ENCODE measurements at regions not wholly inside any gene's neighbourhood (a gene's known extent, or its start where the extent isn't known, plus 50 kb on each side); places are given as distances from the start of the nearest gene placed in this dataset.

DNA sequence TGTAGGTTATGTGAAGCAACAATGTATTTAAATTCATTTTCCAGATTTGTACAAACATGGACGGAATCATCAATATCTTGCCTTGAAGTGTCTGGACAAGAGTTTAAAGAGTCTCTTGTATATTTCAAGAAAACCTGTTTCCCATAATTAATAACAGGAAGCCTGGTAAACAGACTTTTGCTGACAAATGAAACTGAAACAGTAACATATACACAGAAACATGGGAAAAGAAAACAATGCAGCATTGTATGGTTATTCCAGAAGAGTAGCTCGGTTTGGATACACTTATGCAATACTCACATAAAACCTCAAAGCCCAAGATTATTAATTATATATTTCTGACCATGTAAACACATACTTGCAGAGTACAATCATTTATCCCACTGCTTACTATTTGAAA lies 265.5 kb downstream of the PTPRC start:
- no peaks in the 10 kb centered on the region for H3K27me3 ChIP-seq (replicated peaks; ENCODE audit: insufficient read depth, low read depth, low read length, poor library complexity)
- TF ChIP-seq, protein P1, sequence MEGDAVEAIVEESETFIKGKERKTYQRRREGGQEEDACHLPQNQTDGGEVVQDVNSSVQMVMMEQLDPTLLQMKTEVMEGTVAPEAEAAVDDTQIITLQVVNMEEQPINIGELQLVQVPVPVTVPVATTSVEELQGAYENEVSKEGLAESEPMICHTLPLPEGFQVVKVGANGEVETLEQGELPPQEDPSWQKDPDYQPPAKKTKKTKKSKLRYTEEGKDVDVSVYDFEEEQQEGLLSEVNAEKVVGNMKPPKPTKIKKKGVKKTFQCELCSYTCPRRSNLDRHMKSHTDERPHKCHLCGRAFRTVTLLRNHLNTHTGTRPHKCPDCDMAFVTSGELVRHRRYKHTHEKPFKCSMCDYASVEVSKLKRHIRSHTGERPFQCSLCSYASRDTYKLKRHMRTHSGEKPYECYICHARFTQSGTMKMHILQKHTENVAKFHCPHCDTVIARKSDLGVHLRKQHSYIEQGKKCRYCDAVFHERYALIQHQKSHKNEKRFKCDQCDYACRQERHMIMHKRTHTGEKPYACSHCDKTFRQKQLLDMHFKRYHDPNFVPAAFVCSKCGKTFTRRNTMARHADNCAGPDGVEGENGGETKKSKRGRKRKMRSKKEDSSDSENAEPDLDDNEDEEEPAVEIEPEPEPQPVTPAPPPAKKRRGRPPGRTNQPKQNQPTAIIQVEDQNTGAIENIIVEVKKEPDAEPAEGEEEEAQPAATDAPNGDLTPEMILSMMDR (conservative IDR thresholded peaks at IDR 0.05; ENCODE audit: low read depth, low read length): no peak
- no peak for TF ChIP-seq EZH2 (IDR thresholded peaks at IDR 0.05; ENCODE audit: borderline replicate concordance, low read depth, low read length, poor library complexity, severe bottlenecking)
- H3K36me3 ChIP-seq (ENCODE audit: insufficient read depth, low read length, poor library complexity, severe bottlenecking): peaks cover 39% of the 10 kb centered on the region
- H3K27ac ChIP-seq (ENCODE audit: low read depth, low read length, poor library complexity, severe bottlenecking): peak overlapping the region; percentile 93
- intact Hi-C loops (cut with micrococcal nuclease; ENCODE audit: unreplicated experiment): no loop called here
- ChIA-PET POLR2A (ENCODE audit: low non-redundant PET) (no interaction called here), CTCF (no interaction called here)
- H3K9me3 ChIP-seq (ENCODE audit: low read depth, low read length, poor library complexity, severe bottlenecking): no peaks in the 10 kb centered on the region
- no TSS peak for BruUV-seq (replicated peaks)
- peaks cover 97% of the 10 kb centered on the region for H3K4me1 ChIP-seq (ENCODE audit: insufficient read depth, low read length, poor library complexity, severe bottlenecking)
- peak overlapping the region; percentile 23 for H3K4me3 ChIP-seq (ENCODE audit: low read depth, low read length, poor library complexity, severe bottlenecking)
- no peak for DNase-seq (ENCODE audit: low spot score)

DNA sequence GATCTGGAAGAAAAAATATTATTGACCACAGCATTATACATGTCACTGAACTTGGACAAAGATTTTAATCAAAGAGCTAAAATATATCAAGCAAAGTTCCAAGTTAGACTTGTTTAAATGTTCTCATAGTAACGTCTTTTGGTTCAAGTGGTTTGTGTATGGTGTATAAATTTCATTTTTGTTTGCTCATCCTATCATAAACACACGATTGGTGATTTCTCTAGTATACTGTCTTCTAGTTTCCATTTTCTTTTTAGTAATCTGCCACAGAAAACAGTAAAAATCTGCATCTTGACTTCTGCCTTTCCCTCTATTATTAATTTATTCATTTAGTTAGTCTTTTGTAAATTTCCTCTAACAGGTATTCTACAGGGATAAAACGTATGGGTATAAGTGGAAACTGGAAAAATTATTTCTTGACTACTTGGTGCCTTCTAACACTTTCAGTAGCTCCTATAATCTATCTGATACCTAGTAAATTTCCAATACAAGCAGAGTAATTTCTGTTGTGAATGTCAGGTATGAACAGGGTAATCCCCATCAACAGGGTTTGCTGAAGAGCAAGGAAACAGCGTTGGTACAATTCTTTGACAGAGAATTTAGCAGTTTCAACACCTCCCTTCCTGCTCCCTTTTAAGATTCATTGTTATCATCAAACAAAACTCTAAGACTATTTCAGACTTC lies 268.0 kb downstream of the PTPRC start:
- CTCF ChIA-PET: interaction anchor here (0.5 kb wide), 1 partner anchor 1399 kb away, joined by 3 read pairs; no protein-coding TSS in a partner anchor
- H3K27ac ChIP-seq (ENCODE audit: low read depth, low read length, poor library complexity, severe bottlenecking): peak overlapping the region; percentile 60
- intact Hi-C loops (cut with micrococcal nuclease; ENCODE audit: unreplicated experiment): no loop called here

DNA sequence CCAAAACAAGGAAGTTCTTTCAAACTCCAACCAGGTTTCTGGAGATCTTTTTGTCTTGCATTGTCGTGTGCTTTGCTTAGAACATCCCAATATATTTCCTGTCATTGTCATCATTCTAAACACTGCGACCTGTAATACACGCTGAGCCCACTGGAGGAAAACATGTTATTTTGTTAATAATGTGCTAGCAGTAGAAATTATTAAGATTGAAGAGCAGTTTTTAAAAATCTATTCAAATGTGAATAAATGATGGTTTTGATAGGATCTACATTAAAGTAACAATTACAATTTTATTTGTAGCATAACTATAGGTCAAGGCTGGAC lies 268.5 kb downstream of the PTPRC start:
- no peaks in the 10 kb centered on the region for H3K9me3 ChIP-seq (ENCODE audit: low read depth, low read length, poor library complexity, severe bottlenecking)
- peak overlapping the region; percentile 60 for H3K27ac ChIP-seq (ENCODE audit: low read depth, low read length, poor library complexity, severe bottlenecking)
- TF ChIP-seq, protein P1 (conservative IDR thresholded peaks at IDR 0.05; ENCODE audit: low read depth, low read length): no peak; the same call in 1 of the 2 replicates
- TF ChIP-seq EZH2 (IDR thresholded peaks at IDR 0.05; ENCODE audit: borderline replicate concordance, low read depth, low read length, poor library complexity, severe bottlenecking): no peak
- H3K4me3 ChIP-seq (ENCODE audit: low read depth, low read length, poor library complexity, severe bottlenecking): no peak overlapping the region
- no peaks in the 10 kb centered on the region for H3K27me3 ChIP-seq (replicated peaks; ENCODE audit: insufficient read depth, low read depth, low read length, poor library complexity)
- ChIA-PET POLR2A (ENCODE audit: low non-redundant PET) (no interaction called here), CTCF (no interaction called here)
- DNase-seq (ENCODE audit: low spot score): no peak
- peaks cover 30% of the 10 kb centered on the region for H3K36me3 ChIP-seq (ENCODE audit: insufficient read depth, low read length, poor library complexity, severe bottlenecking)
- intact Hi-C loops (cut with micrococcal nuclease; ENCODE audit: unreplicated experiment): no loop called here
- BruUV-seq (replicated peaks): no TSS peak
- peaks cover 91% of the 10 kb centered on the region for H3K4me1 ChIP-seq (ENCODE audit: insufficient read depth, low read length, poor library complexity, severe bottlenecking)

More for the DNA sequence above, 268.0 kb downstream of the PTPRC start:
- no TSS peak for BruUV-seq (replicated peaks)
- DNase-seq (ENCODE audit: low spot score): no peak
- Histone ChIP-seq H3K9me3 (ENCODE audit: low read depth, low read length, poor library complexity, severe bottlenecking) (no peaks in the 10 kb centered on the region), H3K27me3 (replicated peaks; ENCODE audit: insufficient read depth, low read depth, low read length, poor library complexity) (no peaks in the 10 kb centered on the region), H3K4me1 (ENCODE audit: insufficient read depth, low read length, poor library complexity, severe bottlenecking) (peaks cover 96% of the 10 kb centered on the region), H3K36me3 (ENCODE audit: insufficient read depth, low read length, poor library complexity, severe bottlenecking) (peaks cover 25% of the 10 kb centered on the region), H3K4me3 (ENCODE audit: low read depth, low read length, poor library complexity, severe bottlenecking) (no peak overlapping the region)
- POLR2A ChIA-PET (ENCODE audit: low non-redundant PET): no interaction called here
- no peak for TF ChIP-seq EZH2 (IDR thresholded peaks at IDR 0.05; ENCODE audit: borderline replicate concordance, low read depth, low read length, poor library complexity, severe bottlenecking)
- TF ChIP-seq, protein P1 (conservative IDR thresholded peaks at IDR 0.05; ENCODE audit: low read depth, low read length): no peak

All from A673 (cell line).